Astrocyte of the cerebellum (primary cell): ENCODE measurements at regions not wholly inside any gene's neighbourhood (a gene's known extent, or its start where the extent isn't known, plus 50 kb on each side); places are given as distances from the start of the nearest gene placed in this dataset.

ENCODE experiments used
- DNase-seq: peaks from one replicate; pipeline ENCODE4 v3.0.0-alpha.2; 2011; ENCODE audit warnings: low read depth
- H3K4me3 ChIP-seq: 2 replicates; pipeline ENCODE4 v1.5.1; 2011; ENCODE audit warnings: mild to moderate bottlenecking, low read depth, low read length, moderate library complexity
- in situ Hi-C: cut with HindIII; loops from 2 replicates; pipeline ENCODE4 v1.10.0; 2017; ENCODE audit warnings: low sequenced_read_pairs
- TF ChIP-seq, protein P1 (sequence below): IDR thresholded peaks from 2 replicates; pipeline ENCODE4 v1.5.1; 2012; ENCODE audit warnings: low read length, low read depth, moderate library complexity, mild to moderate bottlenecking; ENCODE audit errors: missing control alignments

DNA sequence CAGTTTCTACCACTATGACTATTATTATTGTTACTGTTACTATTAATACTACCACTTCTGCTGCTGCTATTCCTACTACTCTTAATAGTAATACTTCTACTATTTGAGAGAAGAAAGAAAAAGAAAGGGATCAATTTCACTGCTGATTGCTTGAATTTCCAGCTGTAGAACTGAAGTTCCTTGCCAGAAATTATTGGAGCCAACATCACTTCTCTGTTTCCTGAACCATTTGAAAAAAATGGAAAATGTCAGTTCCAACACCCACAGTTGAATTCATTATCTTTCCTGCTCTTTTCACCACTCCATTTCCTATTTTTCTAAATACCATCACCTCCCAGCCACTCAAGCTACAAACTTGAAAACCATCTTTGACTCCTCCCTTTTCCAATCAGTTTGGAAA, 54.1 kb upstream of the PIK3C2G start:
- no peak for DNase-seq
- in situ Hi-C loops = loop anchor here (10.0 kb wide), 1 partner anchor 318 kb away; no protein-coding TSS in a partner anchor
- TF ChIP-seq, protein P1, sequence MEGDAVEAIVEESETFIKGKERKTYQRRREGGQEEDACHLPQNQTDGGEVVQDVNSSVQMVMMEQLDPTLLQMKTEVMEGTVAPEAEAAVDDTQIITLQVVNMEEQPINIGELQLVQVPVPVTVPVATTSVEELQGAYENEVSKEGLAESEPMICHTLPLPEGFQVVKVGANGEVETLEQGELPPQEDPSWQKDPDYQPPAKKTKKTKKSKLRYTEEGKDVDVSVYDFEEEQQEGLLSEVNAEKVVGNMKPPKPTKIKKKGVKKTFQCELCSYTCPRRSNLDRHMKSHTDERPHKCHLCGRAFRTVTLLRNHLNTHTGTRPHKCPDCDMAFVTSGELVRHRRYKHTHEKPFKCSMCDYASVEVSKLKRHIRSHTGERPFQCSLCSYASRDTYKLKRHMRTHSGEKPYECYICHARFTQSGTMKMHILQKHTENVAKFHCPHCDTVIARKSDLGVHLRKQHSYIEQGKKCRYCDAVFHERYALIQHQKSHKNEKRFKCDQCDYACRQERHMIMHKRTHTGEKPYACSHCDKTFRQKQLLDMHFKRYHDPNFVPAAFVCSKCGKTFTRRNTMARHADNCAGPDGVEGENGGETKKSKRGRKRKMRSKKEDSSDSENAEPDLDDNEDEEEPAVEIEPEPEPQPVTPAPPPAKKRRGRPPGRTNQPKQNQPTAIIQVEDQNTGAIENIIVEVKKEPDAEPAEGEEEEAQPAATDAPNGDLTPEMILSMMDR = no peak
- no peak overlapping the region for H3K4me3 ChIP-seq

DNA sequence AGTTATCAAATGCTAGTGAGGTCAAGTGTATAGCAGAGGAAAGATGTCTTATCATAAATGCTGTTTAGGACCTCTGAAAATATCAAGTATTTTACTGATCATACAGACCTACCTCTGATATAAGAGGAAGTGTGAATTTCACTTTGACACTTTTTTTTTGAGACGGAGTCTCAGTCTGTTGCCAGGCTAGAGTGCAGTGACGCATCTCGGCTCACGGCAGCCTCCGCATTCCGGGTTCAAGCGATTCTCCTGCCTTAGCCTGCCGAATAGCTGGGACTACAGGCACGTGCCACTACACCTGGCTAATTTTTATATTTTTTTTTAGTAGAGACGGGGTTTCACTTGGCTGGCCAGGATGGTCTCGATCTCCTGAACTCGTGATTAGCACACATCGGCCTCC, 55.1 kb upstream of the PIK3C2G start:
- TF ChIP-seq, protein P1 = no peak
- H3K4me3 ChIP-seq = no peak overlapping the region
- in situ Hi-C loops = loop anchor here (10.0 kb wide), 1 partner anchor 319 kb away; no protein-coding TSS in a partner anchor
- DNase-seq = no peak

DNA sequence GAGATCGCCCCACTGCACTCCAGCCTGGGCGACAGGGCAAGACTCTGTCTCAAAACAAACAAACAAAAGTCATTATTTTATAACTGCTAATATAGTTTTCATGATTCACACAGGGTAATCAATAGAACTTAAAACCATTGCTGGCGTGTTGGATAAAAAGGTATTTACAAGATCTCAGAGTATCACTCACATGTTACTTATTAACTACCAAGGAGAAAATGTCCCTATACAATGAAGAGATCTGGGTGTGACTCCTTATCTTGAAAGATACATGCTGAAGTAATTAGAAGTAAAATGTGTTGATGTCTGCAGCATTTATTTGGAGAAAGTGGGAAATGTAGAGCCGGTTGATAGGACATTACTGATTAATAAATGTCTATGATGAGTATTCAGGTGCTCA, 57.3 kb upstream of the PIK3C2G start:
- H3K4me3 ChIP-seq = no peak overlapping the region
- in situ Hi-C loops = loop anchor here (10.0 kb wide), 1 partner anchor 321 kb away; no protein-coding TSS in a partner anchor
- TF ChIP-seq, protein P1 = no peak

DNA sequence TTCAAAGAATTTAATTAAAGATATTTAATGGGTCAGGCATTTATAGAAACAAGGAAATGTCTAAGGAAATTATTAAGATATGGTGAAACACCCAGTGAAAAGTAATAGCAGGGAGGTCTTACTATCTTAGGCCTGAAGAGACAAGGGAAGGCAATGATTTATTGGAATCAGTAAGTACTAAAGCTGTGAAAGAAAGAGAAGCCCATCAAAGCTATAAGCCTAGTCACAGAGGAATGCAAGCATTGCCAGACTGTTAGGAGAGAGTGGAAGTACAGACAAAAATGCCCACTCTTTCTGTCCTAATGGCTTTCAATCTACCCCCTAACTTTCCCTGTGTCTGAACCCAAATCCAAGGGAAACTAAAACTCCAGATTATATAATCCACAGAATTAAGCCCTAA, 69.2 kb upstream of the PIK3C2G start:
- TF ChIP-seq, protein P1 = no peak
- DNase-seq = no peak
- no peak overlapping the region for H3K4me3 ChIP-seq
- in situ Hi-C loops = no loop called here

More for the DNA sequence above, 57.3 kb upstream of the PIK3C2G start:
- DNase-seq = no peak

DNA sequence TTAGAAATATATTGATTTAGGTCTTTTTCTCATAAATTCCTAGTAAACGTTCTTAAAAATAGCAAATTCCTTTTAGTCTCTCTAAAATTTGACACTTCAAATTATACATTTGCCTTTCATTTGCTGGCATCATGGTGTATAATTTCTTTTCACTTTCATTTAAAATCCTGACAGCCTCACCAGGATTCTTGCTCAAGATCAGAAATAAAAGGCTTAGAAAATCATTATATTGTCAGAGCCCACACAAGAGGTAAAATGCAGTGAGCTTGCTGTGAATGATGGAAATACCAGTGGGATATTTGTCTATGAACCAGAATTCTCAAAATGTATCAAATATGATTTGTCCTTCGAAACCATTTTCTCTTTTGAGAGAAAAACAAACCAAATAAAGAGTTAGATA, 78.2 kb upstream of the PIK3C2G start:
- DNase-seq = no peak
- in situ Hi-C loops = no loop called here

DNA sequence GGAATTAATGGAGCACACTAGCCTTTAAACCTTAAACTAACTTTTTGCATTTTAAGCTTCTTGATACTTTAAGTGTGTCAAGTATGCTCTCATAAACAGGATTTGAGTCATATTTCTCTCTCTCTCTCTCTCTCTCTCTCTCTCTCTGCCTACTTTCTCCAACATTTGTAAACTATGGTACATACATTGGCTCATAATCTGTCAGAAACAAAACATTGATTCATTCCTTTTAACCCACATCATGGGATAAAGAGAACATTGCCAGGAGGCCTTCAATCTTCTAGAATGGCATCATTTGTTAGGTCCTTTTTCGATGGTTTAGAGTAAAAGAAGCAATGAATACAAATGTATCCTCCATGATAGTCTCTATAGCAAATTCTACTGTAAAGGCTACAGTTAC, 81.6 kb upstream of the RERGL start:
- DNase-seq = no peak
- H3K4me3 ChIP-seq = no peak overlapping the region
- in situ Hi-C loops = no loop called here
- TF ChIP-seq, protein P1 = no peak

More for the DNA sequence above, 78.2 kb upstream of the PIK3C2G start:
- H3K4me3 ChIP-seq = no peak overlapping the region
- TF ChIP-seq, protein P1 = no peak
